ENCODE measurements at regions not wholly inside any gene's neighbourhood (a gene's known extent, or its start where the extent isn't known, plus 50 kb on each side); places are given as distances from the start of the nearest gene placed in this dataset.

- TF ChIP-seq CTCF (IDR thresholded peaks at IDR 0.05 in 4 of 5, conservative IDR thresholded peaks at IDR 0.05 in 1 of 5) (peak; percentile 31 to 73 (median 67)), POLR2A (IDR thresholded peaks at IDR 0.05) (no peak)
These were observed 143.8 kb downstream of the UNC5CL start for GRCh38 chr6:40894962-40895799.
